ENCODE measurements at regions not wholly inside any gene's neighbourhood (a gene's known extent, or its start where the extent isn't known, plus 50 kb on each side); places are given as distances from the start of the nearest gene placed in this dataset.

GRCh38 chr9:107945493-107945892 is 455.9 kb upstream of the KLF4 start:
- no peak for DNase-seq
- Histone ChIP-seq H3K4me1 (peaks cover 0 to 30% (median 15%) of the 10 kb centered on the region in 4 donors), H3K27ac (peak overlapping the region in 2 of 5 donors; percentile 51 to 60), H3K9me3 (no peaks in the 10 kb centered on the region), H3K36me3 (no peaks in the 10 kb centered on the region), H3K27me3 (no peaks in the 10 kb centered on the region), H3K4me3 (no peak overlapping the region)
- TF ChIP-seq POLR2A (IDR thresholded peaks at IDR 0.05) (no peak), POLR2AphosphoS5 (IDR thresholded peaks at IDR 0.05) (no peak), EP300 (IDR thresholded peaks at IDR 0.05) (no peak), CTCF (IDR thresholded peaks at IDR 0.05) (no peak)
- 47 to 96% (median 58%) methylated on average over 2 of the region's 2 CpGs for WGBS, 5 donors
- intact Hi-C loops (cut with DNase I; ENCODE audit: low total_unique reads), result no loop called here

- WGBS, 5 donors, result 89 to 96% (median 95%) methylated on average over 10 of the region's 10 CpGs
- intact Hi-C loops (cut with DNase I; ENCODE audit: low total_unique reads), result no loop called here
- peaks cover 0 to 30% (median 15%) of the 10 kb centered on the region in 4 donors for H3K4me1 ChIP-seq
- no peaks in the 10 kb centered on the region for H3K36me3 ChIP-seq
- H3K9me3 ChIP-seq, result no peaks in the 10 kb centered on the region
- no peaks in the 10 kb centered on the region for H3K27me3 ChIP-seq
- TF ChIP-seq POLR2A (IDR thresholded peaks at IDR 0.05), result no peak
- no peak for TF ChIP-seq CTCF (IDR thresholded peaks at IDR 0.05)
- no peak for DNase-seq
- H3K27ac ChIP-seq, result no peak overlapping the region
- H3K4me3 ChIP-seq, result no peak overlapping the region
Observed at GRCh38 chr9:107944387-107944786, 454.8 kb upstream of the KLF4 start.

- Histone ChIP-seq H3K27ac (no peak overlapping the region), H3K27me3 (no peaks in the 10 kb centered on the region), H3K36me3 (no peaks in the 10 kb centered on the region), H3K4me1 (peaks cover 0 to 30% (median 15%) of the 10 kb centered on the region in 4 donors), H3K9me3 (no peaks in the 10 kb centered on the region), H3K4me3 (no peak overlapping the region)
- TF ChIP-seq POLR2A (IDR thresholded peaks at IDR 0.05), result no peak
- TF ChIP-seq POLR2AphosphoS5 (IDR thresholded peaks at IDR 0.05), result no peak
- TF ChIP-seq CTCF (IDR thresholded peaks at IDR 0.05), result no peak
- TF ChIP-seq EP300 (IDR thresholded peaks at IDR 0.05), result no peak
- 80 to 89% (median 85%) methylated on average over 3 of the region's 3 CpGs for WGBS, 5 donors
- DNase-seq, result no peak
- intact Hi-C loops (cut with DNase I; ENCODE audit: low total_unique reads), result no loop called here
Observed at GRCh38 chr9:107943901-107944300, 454.3 kb upstream of the KLF4 start.

- H3K4me3 ChIP-seq, result no peak overlapping the region
- no peak overlapping the region for H3K27ac ChIP-seq
- no peaks in the 10 kb centered on the region for H3K27me3 ChIP-seq
- H3K4me1 ChIP-seq, result peaks cover 0 to 24% (median 15%) of the 10 kb centered on the region in 4 donors
- TF ChIP-seq POLR2AphosphoS5 (IDR thresholded peaks at IDR 0.05), result no peak
- no peak for TF ChIP-seq CTCF (IDR thresholded peaks at IDR 0.05)
- no peak for TF ChIP-seq POLR2A (IDR thresholded peaks at IDR 0.05)
- no peak for TF ChIP-seq EP300 (IDR thresholded peaks at IDR 0.05)
- intact Hi-C loops (cut with DNase I; ENCODE audit: low total_unique reads), result no loop called here
- no peaks in the 10 kb centered on the region for H3K9me3 ChIP-seq
- no peak for DNase-seq
- no peaks in the 10 kb centered on the region for H3K36me3 ChIP-seq
- 88 to 98% (median 90%) methylated on average over 2 of the region's 2 CpGs for WGBS, 5 donors
Observed at GRCh38 chr9:107942856-107943255, 453.3 kb upstream of the KLF4 start.
